ENCODE measurements at regions not wholly inside any gene's neighbourhood (a gene's known extent, or its start where the extent isn't known, plus 50 kb on each side); places are given as distances from the start of the nearest gene placed in this dataset.

- H2AFZ ChIP-seq (ENCODE audit: low read depth) = no peak overlapping the region
- no peak for TF ChIP-seq CTCF (conservative IDR thresholded peaks at IDR 0.05; ENCODE audit: low read depth, low read length)
- H3K4me2 ChIP-seq = no peak overlapping the region
- no peak overlapping the region for H3K9ac ChIP-seq
- H3K4me3 ChIP-seq (IDR thresholded peaks at IDR 0.05; ENCODE audit: insufficient read depth, low read depth, low read length) = no peak overlapping the region
- H3K27me3 ChIP-seq (ENCODE audit: insufficient read depth, low read depth) = no peaks in the 10 kb centered on the region
- H3K79me2 ChIP-seq (ENCODE audit: insufficient read depth, low read depth) = no peaks in the 10 kb centered on the region
- H3K27ac ChIP-seq = no peak overlapping the region
- H3K36me3 ChIP-seq (ENCODE audit: insufficient read depth) = no peaks in the 10 kb centered on the region
- H3K4me1 ChIP-seq (ENCODE audit: low read depth, poor library complexity, severe bottlenecking) = no peaks in the 10 kb centered on the region
- H4K20me1 ChIP-seq (ENCODE audit: insufficient read depth) = no peaks in the 10 kb centered on the region
These were observed 292.3 kb downstream of the SMARCA1 start for GRCh38 chrX:129230850-129231512.

GRCh38 chrX:129230168-129230567 lies 293.1 kb downstream of the SMARCA1 start:
- TF ChIP-seq CTCF (conservative IDR thresholded peaks at IDR 0.05; ENCODE audit: low read depth, low read length) = no peak
- H3K79me2 ChIP-seq (ENCODE audit: insufficient read depth, low read depth) = no peaks in the 10 kb centered on the region
- H3K9ac ChIP-seq = no peak overlapping the region
- no peak overlapping the region for H3K27ac ChIP-seq
- H3K36me3 ChIP-seq (ENCODE audit: insufficient read depth) = no peaks in the 10 kb centered on the region
- H3K4me2 ChIP-seq = no peak overlapping the region
- H3K27me3 ChIP-seq (ENCODE audit: insufficient read depth, low read depth) = no peaks in the 10 kb centered on the region
- no peak overlapping the region for H3K4me3 ChIP-seq (IDR thresholded peaks at IDR 0.05; ENCODE audit: insufficient read depth, low read depth, low read length)
- H2AFZ ChIP-seq (ENCODE audit: low read depth) = no peak overlapping the region
- no peaks in the 10 kb centered on the region for H4K20me1 ChIP-seq (ENCODE audit: insufficient read depth)
- H3K4me1 ChIP-seq (ENCODE audit: low read depth, poor library complexity, severe bottlenecking) = no peaks in the 10 kb centered on the region

- Histone ChIP-seq H3K4me2 (no peak overlapping the region), H3K36me3 (ENCODE audit: insufficient read depth) (no peaks in the 10 kb centered on the region), H4K20me1 (ENCODE audit: insufficient read depth) (no peaks in the 10 kb centered on the region), H3K27ac (no peak overlapping the region), H2AFZ (ENCODE audit: low read depth) (no peak overlapping the region), H3K79me2 (ENCODE audit: insufficient read depth, low read depth) (no peaks in the 10 kb centered on the region), H3K4me1 (ENCODE audit: low read depth, poor library complexity, severe bottlenecking) (no peaks in the 10 kb centered on the region), H3K27me3 (ENCODE audit: insufficient read depth, low read depth) (no peaks in the 10 kb centered on the region), H3K4me3 (IDR thresholded peaks at IDR 0.05; ENCODE audit: insufficient read depth, low read depth, low read length) (no peak overlapping the region), H3K9ac (no peak overlapping the region)
- TF ChIP-seq CTCF (conservative IDR thresholded peaks at IDR 0.05; ENCODE audit: low read depth, low read length) = no peak
These were observed 295.9 kb downstream of the SMARCA1 start for GRCh38 chrX:129227366-129227765.

GRCh38 chrX:129193357-129193756 lies 329.9 kb downstream of the SMARCA1 start:
- H3K9ac ChIP-seq = no peak overlapping the region
- no peak overlapping the region for H3K4me2 ChIP-seq
- no peak for TF ChIP-seq CTCF (conservative IDR thresholded peaks at IDR 0.05; ENCODE audit: low read depth, low read length)
- H4K20me1 ChIP-seq (ENCODE audit: insufficient read depth) = no peaks in the 10 kb centered on the region
- no peaks in the 10 kb centered on the region for H3K36me3 ChIP-seq (ENCODE audit: insufficient read depth)
- H3K79me2 ChIP-seq (ENCODE audit: insufficient read depth, low read depth) = no peaks in the 10 kb centered on the region
- no peak overlapping the region for H3K27ac ChIP-seq
- no peak overlapping the region for H2AFZ ChIP-seq (ENCODE audit: low read depth)
- no peak overlapping the region for H3K4me3 ChIP-seq (IDR thresholded peaks at IDR 0.05; ENCODE audit: insufficient read depth, low read depth, low read length)
- no peaks in the 10 kb centered on the region for H3K27me3 ChIP-seq (ENCODE audit: insufficient read depth, low read depth)
- H3K4me1 ChIP-seq (ENCODE audit: low read depth, poor library complexity, severe bottlenecking) = no peaks in the 10 kb centered on the region
